C1 segment of cervical spinal cord (tissue), 14 donors: ENCODE measurements at regions not wholly inside any gene's neighbourhood (a gene's known extent, or its start where the extent isn't known, plus 50 kb on each side); places are given as distances from the start of the nearest gene placed in this dataset.

Experiments
- DNase-seq, 14 donors: peaks; one replicate each; lab custom pipeline; 2025; lab: John Stamatoyannopoulos, UW

- DNase-seq, result no peak
These were observed 209.5 kb downstream of the KLF5 start for GRCh38 chr13:73268306-73268705.

GRCh38 chr13:73266640-73267180, 207.9 kb downstream of the KLF5 start:
- DNase-seq, result no peak

DNA sequence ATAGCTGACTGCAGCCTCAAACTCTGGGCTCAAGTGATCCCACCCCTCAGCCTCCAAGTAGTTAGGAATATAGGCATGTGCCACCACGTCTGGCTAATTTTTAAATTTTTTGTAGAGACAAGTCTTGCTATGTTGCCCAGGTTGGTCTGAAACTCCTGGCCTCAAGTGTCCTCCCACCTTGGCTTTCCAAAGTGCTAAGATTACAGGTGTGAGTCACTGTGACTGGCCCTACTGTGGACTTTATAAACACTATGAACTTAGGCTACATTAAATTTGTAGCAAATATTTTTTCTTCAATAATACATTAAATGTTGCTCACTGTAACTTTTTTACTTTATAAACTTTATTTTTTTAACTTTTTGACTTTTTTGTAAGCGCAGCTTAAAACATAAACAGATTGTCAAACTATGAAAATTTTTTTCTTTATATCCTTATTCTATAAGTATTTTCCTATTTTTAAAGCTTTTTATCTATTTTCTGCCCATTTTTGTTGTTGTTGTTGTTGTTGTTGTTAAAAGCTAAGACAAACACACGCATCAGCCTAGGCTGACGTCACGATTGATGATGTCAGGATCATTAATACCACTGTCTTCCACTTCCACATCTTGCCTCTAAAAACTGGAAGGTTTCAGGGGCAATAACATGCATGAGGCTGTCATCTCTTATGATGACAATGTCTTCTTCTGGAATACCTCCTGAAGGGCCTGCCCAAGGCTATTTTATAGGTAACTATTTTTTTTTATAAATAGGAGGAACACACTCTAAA, 204.2 kb downstream of the KLF5 start:
- DNase-seq, result no peak

DNA sequence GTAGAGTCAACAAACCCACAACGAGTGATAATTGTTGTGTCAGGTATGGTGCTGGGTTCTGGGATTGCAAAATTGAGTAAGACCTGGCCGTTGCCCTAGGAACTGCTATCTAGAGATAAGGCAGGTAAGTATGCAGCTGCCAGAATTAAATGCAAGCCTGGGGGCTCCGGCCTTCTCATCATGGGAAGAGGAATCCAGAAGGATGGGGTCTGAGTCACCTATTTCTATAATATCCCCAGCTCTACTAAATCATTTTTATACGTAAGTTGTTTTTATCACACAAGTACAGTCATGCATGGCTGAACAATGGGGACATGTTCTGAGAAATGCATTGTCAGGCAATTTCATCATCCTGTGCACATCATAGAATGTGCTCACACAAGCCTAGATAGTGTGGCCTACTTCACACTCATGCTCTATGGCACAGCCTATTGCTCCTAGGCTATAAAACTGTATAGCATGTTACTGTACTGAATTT, 203.0 kb downstream of the KLF5 start:
- DNase-seq, result no peak

- DNase-seq, result no peak
These were observed 200.5 kb downstream of the KLF5 start for GRCh38 chr13:73259061-73260017.

DNA sequence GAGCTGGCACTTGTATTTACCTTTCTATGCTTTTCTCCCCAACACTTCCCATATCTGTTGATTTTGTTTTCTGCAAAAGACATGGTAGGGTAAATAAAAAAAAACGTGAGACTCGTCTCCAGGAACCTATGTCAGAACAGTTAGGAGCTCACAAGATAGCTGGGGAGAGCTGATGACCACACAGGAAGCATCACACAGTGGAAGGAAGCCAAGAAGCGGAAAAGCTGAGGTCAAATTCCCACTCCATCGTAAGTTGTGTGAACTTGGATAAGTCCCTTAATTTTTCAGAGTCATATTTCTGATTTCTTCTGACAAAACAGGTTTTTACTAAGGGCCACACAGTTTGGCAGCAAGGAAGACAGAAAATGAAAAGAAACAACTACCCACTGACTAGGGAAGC, 199.6 kb downstream of the KLF5 start:
- no peak for DNase-seq

DNA sequence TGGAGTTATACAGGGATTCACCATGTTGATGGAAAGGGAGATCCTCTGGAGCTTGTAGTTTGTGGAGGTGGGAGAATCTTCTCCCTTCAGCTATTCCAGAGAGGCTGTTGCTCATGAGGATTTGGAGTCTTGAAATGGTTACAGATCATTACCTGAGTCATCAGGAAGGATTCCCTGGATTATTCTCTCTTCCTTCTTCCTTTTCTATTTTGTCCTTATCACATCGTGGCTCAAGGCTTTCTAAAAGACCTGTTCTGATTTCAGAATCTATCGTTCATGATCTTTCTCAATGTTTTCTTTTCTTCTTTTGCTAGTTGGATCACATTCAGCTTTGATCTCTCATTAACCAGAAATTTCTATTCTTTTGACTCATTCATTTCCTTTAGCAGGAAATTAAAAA, 196.0 kb downstream of the KLF5 start:
- DNase-seq, result no peak

DNA sequence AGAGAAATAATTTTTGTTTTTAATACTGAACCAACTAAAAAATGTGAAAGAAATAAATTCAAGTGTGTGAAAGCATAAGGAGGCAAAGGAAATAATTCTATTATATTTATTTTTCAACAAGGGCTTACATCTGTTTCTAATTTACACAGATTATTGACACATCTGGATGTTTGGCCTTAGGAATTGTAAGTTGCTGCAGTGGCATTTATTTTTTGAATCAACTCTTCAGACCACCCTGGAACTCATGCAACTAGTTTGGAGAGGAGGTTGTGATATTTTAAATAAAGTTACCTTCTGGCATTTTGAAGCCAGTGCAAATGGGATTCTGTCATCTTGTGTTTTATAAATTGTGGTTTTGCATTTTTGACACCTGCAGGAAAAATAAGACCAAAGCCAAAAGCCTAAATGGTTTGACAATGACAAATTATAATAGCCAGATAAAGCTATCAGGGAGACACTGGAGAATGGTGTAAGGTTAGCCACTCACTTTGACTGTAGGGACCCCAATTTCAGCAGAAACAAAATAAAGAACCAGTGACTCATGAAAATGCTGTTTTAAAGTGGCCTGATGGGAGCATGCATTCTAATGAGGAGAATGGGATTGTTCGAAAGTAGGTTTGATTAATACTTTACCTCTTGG, 192.9 kb downstream of the KLF5 start:
- no peak for DNase-seq

GRCh38 chr13:73250061-73250460, 191.3 kb downstream of the KLF5 start:
- no peak for DNase-seq

DNA sequence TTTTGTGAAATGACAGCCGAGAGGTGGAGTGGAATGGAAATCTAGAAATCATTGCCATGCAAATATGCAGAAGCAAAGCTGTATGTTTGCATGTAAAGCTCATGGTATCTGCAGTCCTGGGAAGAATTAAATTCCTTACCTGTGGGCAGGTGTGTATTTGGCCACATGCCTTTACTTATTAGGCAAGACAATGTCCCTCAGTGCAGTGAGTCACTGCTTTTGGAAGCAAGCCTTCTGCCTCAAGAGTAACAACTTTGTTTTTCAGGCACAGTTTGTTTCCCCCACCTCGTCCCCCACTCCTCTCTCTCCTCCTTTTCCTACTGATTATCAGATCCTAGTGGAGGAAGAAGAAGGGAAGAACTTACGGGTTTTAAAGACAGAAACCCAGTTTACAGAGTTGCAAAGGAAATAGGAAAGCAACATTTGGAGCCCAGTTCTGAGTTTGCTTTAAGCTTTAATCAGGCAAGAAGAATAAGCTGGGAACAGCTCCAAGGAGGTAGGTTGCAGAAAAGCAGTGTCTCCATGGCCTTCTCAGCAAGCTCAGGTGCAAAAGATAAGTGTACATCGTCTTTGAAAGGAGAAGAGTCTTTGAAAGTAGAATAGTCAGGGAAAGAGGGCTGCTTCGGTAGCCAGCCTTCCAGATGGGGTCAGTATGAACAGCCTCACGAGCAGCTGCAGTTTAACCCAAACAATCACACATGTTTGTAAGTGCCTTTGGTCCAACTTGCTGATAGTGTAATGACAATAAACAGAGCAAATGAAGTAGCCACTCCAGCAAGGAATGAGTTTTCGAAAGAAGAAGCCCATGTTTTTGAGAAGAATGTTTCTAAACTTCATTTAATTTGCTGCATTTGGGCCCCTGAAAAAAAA, 190.1 kb downstream of the KLF5 start:
- DNase-seq, result no peak

- no peak for DNase-seq
These were observed 189.3 kb downstream of the KLF5 start for GRCh38 chr13:73248154-73248553.

DNA sequence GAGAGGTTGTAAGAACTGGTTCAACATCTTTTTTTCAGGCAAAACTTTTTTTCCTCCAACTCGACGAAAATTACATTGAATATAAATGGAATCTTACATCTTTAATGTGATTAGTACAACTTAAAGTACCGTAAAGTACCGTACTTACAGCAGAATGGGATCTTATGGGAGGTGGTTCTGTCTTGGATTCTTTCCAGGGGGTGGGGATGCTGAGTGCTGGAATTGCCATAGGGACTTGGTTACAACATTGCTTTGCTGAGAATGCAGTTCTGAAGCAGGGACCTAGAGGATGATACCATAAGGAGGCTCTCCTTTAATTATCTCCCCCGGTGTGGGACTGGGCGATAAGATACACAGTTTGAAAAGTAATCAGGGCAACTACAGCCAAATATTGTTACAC, 186.4 kb downstream of the KLF5 start:
- no peak for DNase-seq

- no peak for DNase-seq
These were observed 185.7 kb downstream of the KLF5 start for GRCh38 chr13:73244467-73244866.

- no peak for DNase-seq
These were observed 183.8 kb downstream of the KLF5 start for GRCh38 chr13:73242515-73243015.

- DNase-seq, result no peak
These were observed 181.4 kb downstream of the KLF5 start for GRCh38 chr13:73240193-73240592.

DNA sequence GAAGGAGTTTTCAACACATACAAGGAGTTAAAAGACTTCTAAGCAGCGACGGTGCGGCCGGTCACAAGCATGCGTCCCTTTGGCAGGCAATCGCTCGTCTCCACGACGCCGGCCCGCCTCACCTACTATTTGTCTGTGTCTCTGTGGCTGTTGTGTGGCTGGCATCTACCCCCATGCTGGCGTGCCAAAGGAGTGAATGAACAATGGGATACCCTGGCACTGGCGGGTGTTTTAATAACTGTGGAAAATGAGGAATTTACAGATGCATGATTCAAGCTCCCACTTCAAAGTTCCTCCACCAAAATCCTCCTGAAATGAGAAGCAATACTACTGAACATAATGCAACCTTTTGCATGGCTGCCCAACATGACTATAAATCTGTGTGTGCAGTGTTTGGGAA, 176.6 kb downstream of the KLF5 start:
- peak in 4 of 14 donors; percentile 1 to 14 (median 4) for DNase-seq

DNA sequence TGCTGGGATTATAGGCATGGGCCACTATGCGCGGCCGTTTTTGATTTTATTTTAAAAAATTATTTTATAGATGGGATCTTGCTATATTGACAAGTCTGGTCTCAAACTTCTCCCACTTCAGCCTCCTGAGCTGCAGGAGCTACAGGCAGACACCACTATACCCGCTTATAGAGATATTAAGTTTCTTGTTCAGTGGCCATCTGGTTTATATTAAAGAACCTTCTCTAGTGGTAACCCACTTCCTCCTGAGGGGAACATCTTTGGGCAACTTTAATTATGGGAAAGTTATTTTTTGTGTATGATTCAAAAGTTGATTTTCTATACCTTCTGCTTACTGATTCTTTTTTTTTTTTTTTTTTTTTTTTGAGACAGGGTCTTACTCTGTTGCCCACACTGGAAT, 172.7 kb downstream of the KLF5 start:
- DNase-seq, result no peak

DNA sequence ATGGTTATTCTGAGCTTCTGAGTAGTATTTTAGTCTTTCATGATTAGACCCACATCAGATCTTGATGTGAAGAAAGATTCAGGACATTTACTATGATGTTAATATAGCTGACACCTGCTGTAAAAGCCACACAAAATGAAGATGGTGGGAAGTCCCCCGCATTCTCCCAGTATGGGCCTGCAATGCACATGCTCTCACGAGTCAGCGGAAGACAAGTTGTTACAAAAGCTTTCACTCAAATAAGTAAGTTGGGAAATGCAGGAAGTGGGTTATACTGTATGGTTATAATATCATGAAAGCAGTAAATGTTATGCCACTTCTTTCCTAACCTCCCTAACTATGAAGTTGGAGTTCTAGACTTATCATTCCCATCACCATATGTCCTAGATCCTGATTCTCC, 171.9 kb downstream of the KLF5 start:
- DNase-seq, result no peak

GRCh38 chr13:73228546-73228945, 169.7 kb downstream of the KLF5 start:
- no peak for DNase-seq

- DNase-seq, result no peak
These were observed 167.2 kb downstream of the KLF5 start for GRCh38 chr13:73225990-73226389.

DNA sequence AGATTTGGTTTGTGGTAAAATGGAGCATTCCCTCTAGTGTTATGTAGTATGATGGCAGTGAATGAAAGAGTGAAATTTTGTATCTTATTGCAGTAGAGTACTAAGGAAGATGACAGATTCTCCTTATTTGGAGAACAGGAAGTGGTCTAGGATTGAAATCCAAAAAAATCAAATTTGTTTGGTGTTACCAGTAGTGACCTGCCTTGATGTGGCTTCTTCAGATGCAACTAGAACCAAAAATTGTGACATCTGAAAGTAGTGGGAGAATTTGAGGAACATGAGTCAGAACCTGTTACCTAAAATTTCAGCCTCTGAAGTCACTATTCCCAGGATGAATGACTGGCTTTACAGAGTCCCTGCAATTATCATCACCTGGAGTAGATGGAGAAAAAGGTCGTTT, 165.9 kb downstream of the KLF5 start:
- no peak for DNase-seq
